K562 (cell line): ENCODE measurements at regions not wholly inside any gene's neighbourhood (a gene's known extent, or its start where the extent isn't known, plus 50 kb on each side); places are given as distances from the start of the nearest gene placed in this dataset.

Experiments
- ATAC-seq: fragments of 200-7000 bp; cut with Tn5 transposase; 3 replicates; pipeline ENCODE4 v1.9.1; 2020; ENCODE audit warnings: moderate library complexity
- BruUV-seq: library from RNA; stranded (reverse); fragments of 400-500 nt; replicated peaks from 2 replicates; lab custom pipeline; 2021; lab: Mats Ljungman, UMichigan
- CTCF ChIA-PET: fragments of 300-600 bp; formaldehyde crosslinking; extraction: SDS; loops from one replicate; lab custom pipeline; 2021; ENCODE audit warnings: low intra/inter-chr PET ratio; lab: Yijun Ruan, JAX
- POLR2A ChIA-PET: fragments of 300-600, 350-650 bp; sonication (Branson Sonifier 250); formaldehyde crosslinking; extraction: SDS; loops from one replicate; lab custom pipeline; 2021; ENCODE audit warnings: antibody characterized with exemption, inconsistent platforms; lab: Yijun Ruan, JAX
- DNase-seq, 4 experiments: peaks; one replicate each; pipeline versions ENCODE4 v3.0.0 to v3.0.0-alpha.2; 2011 to 2018; ENCODE audit warnings: low spot score in 3 of 4, mixed read lengths in 3 of 4; ENCODE audit errors: extremely low read depth in 1 of 4
- FAIRE-seq: peaks from 2 replicates; lab custom pipeline; 2011; peaks lifted over from hg19 to GRCh38; lab: Jason Lieb, UNC
- H2AFZ ChIP-seq: 2 replicates; pipeline ENCODE4 v1.6.0; 2011; ENCODE audit warnings: low read depth, low read length, control low read depth, inconsistent platforms
- H3K27ac ChIP-seq: fragments of 200-600 bp; 3 replicates; pipeline ENCODE4 v1.8.0; 2011; ENCODE audit warnings: low read depth, mild to moderate bottlenecking, control low read depth, inconsistent platforms, low read length, moderate library complexity, mixed read lengths; ENCODE audit errors: extremely low read depth
- H3K27me3 ChIP-seq, 2 experiments: fragments of 300-600 bp in 1 of 2; 2 replicates in 1 of 2; 3 replicates in 1 of 2; pipeline versions ENCODE4 v1.6.0 to v1.8.0; 2011; ENCODE audit warnings: inconsistent platforms in 2 of 2, low read length in 2 of 2, mild to moderate bottlenecking in 1 of 2, mixed read lengths in 1 of 2, moderate library complexity in 1 of 2; ENCODE audit not compliant: control insufficient read depth in 2 of 2, insufficient read depth in 2 of 2
- H3K36me3 ChIP-seq: fragments of 300-600 bp; 3 replicates; pipeline ENCODE4 v1.8.0; 2011; ENCODE audit warnings: mild to moderate bottlenecking, low read length, inconsistent platforms; ENCODE audit not compliant: control insufficient read depth, insufficient read depth
- H3K4me1 ChIP-seq, 2 experiments: fragments of 200-600 bp in 1 of 2; replicated peaks in 1 of 2; 2 replicates in 1 of 2; 3 replicates in 1 of 2; pipeline versions ENCODE4 v1.5.1 to v1.8.0; 2011; ENCODE audit warnings: inconsistent platforms in 2 of 2, low read length in 2 of 2, mild to moderate bottlenecking in 1 of 2, mixed read lengths in 1 of 2, moderate library complexity in 1 of 2; ENCODE audit not compliant: control insufficient read depth in 2 of 2, insufficient read depth in 2 of 2
- H3K4me2 ChIP-seq: 2 replicates; pipeline ENCODE4 v1.6.1; 2011; ENCODE audit warnings: low read length, control low read depth, inconsistent platforms, mixed read lengths; ENCODE audit not compliant: insufficient read depth
- H3K4me3 ChIP-seq: fragments of 200-600 bp; sonication (generic), shearing (Covaris generic); 2 replicates; pipeline ENCODE4 v1.5.1; 2016; ENCODE audit warnings: control low read depth, inconsistent platforms
- H3K79me2 ChIP-seq: fragments of 200-600 bp; 3 replicates; pipeline ENCODE4 v1.8.0; 2011; ENCODE audit warnings: low read length, inconsistent platforms; ENCODE audit not compliant: control insufficient read depth, insufficient read depth
- H3K9ac ChIP-seq, 2 experiments: 2 replicates each; pipeline versions ENCODE4 v1.6.0 to v1.6.1; 2011; ENCODE audit warnings: low read depth in 2 of 2, low read length in 2 of 2, control low read depth in 1 of 2, inconsistent platforms in 1 of 2, mild to moderate bottlenecking in 1 of 2, mixed read lengths in 1 of 2; ENCODE audit not compliant: insufficient read depth in 1 of 2
- H3K9me1 ChIP-seq: one replicate; pipeline ENCODE4 v1.6.0; 2011; ENCODE audit warnings: inconsistent platforms, mild to moderate bottlenecking, low read length, moderate library complexity; ENCODE audit not compliant: control insufficient read depth, insufficient read depth
- H3K9me3 ChIP-seq: replicated peaks from 2 replicates; pipeline ENCODE4 v1.5.1; 2011; ENCODE audit warnings: low read depth, low read length, inconsistent platforms; ENCODE audit not compliant: control insufficient read depth, insufficient read depth
- H4K20me1 ChIP-seq: replicated peaks from 2 replicates; pipeline ENCODE4 v1.6.1; 2011; ENCODE audit warnings: low read length, inconsistent platforms, mixed read lengths; ENCODE audit not compliant: control insufficient read depth, insufficient read depth
- CCNT2 ChIP-seq: IDR thresholded peaks from 2 replicates; pipeline ENCODE4 v1.6.1; 2011; ENCODE audit warnings: borderline replicate concordance, low read depth, mild to moderate bottlenecking, moderate library complexity, mixed read lengths, low read length; ENCODE audit not compliant: insufficient read length; ENCODE audit errors: extremely low read depth
- ELK3 ChIP-seq: fragments of 450-650 bp; formaldehyde crosslinking; IDR thresholded peaks from 2 replicates; pipeline ENCODE4 v1.4.0; 2020; ENCODE audit warnings: mild to moderate bottlenecking
- ID3 ChIP-seq, 2 experiments: fragments of 250-450 bp in 1 of 2; fragments of 450-650 bp in 1 of 2; sonication (Bioruptor Pico) in 1 of 2; IDR thresholded peaks; 2 replicates each; pipeline versions ENCODE4 v1.6.1 to v1.8.0; 2016 to 2021; ENCODE audit warnings: mild to moderate bottlenecking in 2 of 2, moderate library complexity in 2 of 2, missing compliant biosample characterization in 1 of 2, missing genetic modification characterization in 1 of 2
- KLF1 ChIP-seq: fragments of 450-650 bp; IDR thresholded peaks from 2 replicates; pipeline ENCODE4 v1.6.1; 2016; ENCODE audit warnings: missing genetic modification characterization, missing compliant biosample characterization
- SAFB2 ChIP-seq: fragments of 200-400 bp; formaldehyde crosslinking; IDR thresholded peaks from 2 replicates; pipeline ENCODE4 v1.6.1; 2018; ENCODE audit warnings: borderline replicate concordance, low read length, low read depth, moderate library complexity; ENCODE audit not compliant: severe bottlenecking
- SRF ChIP-seq, 2 experiments: fragments of 250-450, 450-650 bp in 1 of 2; sonication (Bioruptor Pico) in 1 of 2; sonication (generic) in 1 of 2; formaldehyde crosslinking; IDR thresholded peaks; 2 replicates each; pipeline versions ENCODE4 v1.5.0 to v1.5.1; 2020 to 2022; ENCODE audit warnings: mild to moderate bottlenecking in 1 of 2, missing genetic modification reagents in 1 of 2
- TBL1XR1 ChIP-seq, 2 experiments: IDR thresholded peaks; 2 replicates each; pipeline ENCODE4 v1.6.1; 2012; ENCODE audit warnings: improper control_type of control experiment in 2 of 2, low read length in 2 of 2, mild to moderate bottlenecking in 1 of 2
- ZC3H11A ChIP-seq: IDR thresholded peaks from 2 replicates; pipeline ENCODE4 v1.6.1; 2012; ENCODE audit warnings: low read depth, low read length, improper control_type of control experiment
- ZNF398 ChIP-seq: fragments of 250-450 bp; sonication (Bioruptor Pico); IDR thresholded peaks from 2 replicates; pipeline ENCODE4 v1.8.0; 2021; ENCODE audit warnings: moderate library complexity, mild to moderate bottlenecking, inconsistent platforms
- ZNF584 ChIP-seq: fragments of 200-800 bp; sonication (Bioruptor generic); IDR thresholded peaks from 2 replicates; pipeline ENCODE4 v1.6.1; 2016; ENCODE audit warnings: low read depth, mild to moderate bottlenecking, missing genetic modification characterization, missing compliant biosample characterization
- WGBS: fragments of 100-300 bp; shearing (Covaris generic); methylation state at CpG from one replicate; pipeline ENCODE4 v1.1.6; 2016; ENCODE audit warnings: low coverage, mixed read lengths; ENCODE audit not compliant: insufficient coverage; ENCODE audit errors: missing lambda C conversion rate; 5-methylcytosine and 5-hydroxymethylcytosine counted together
- in situ Hi-C: fragments of 300-500 bp; cut with MboI; formaldehyde crosslinking; loops from 4 replicates; pipeline ENCODE4 v1.15.0; 2018; ENCODE audit warnings: inconsistent platforms, mixed read lengths
- intact Hi-C: fragments of 100-400 bp; cut with micrococcal nuclease; formaldehyde crosslinking; loops from 2 replicates; pipeline ENCODE4 v1.14.2; 2022

GRCh38 chr2:203815541-203815898 is 52.1 kb upstream of the CTLA4 start:
- ChIA-PET POLR2A (no interaction called here), CTCF (no interaction called here)
- Histone ChIP-seq H3K9me1 (no peaks in the 10 kb centered on the region), H3K4me3 (no peak overlapping the region), H3K4me2 (no peak overlapping the region), H3K9ac (no peak overlapping the region), H3K79me2 (no peaks in the 10 kb centered on the region), H3K27me3 (peaks cover 0 to 6% of the 10 kb centered on the region in 2 experiments; a peak in 2 of 5 replicates), H3K36me3 (no peaks in the 10 kb centered on the region), H3K27ac (no peak overlapping the region), H3K4me1 (no peaks in the 10 kb centered on the region), H4K20me1 (no peaks in the 10 kb centered on the region), H2AFZ (no peak overlapping the region), H3K9me3 (no peaks in the 10 kb centered on the region)
- FAIRE-seq: no peak
- in situ Hi-C loops (no loop called here), intact Hi-C loops (loop anchor here (1.0 to 10.0 kb wide), 3 partner anchors 331 to 1228 kb away; partner anchors contain the start of gene CYP20A1)
- no peak for DNase-seq
- WGBS: 0% methylated on average over 2 of the region's 2 CpGs
- no TSS peak for BruUV-seq
- TF ChIP-seq SRF (CRISPR knock-in tag; IDR thresholded peaks at IDR 0.05) (no peak), SAFB2 (no peak), ZNF584 (CRISPR knock-in tag) (no peak), CCNT2 (no peak), ZNF398 (CRISPR knock-in tag) (no peak), KLF1 (tag) (no peak), ID3 (CRISPR knock-in tag; IDR thresholded peaks at IDR 0.05) (no peak), ID3 (tag; IDR thresholded peaks at IDR 0.05) (no peak), ZC3H11A (no peak), TBL1XR1 (IDR thresholded peaks at IDR 0.05; ENCODE audit: low read length in 2 of 2) (no peak), ELK3 (CRISPR knock-in tag) (no peak)
- no peak for ATAC-seq
